SK-N-SH (cell line): ENCODE measurements at regions not wholly inside any gene's neighbourhood (a gene's known extent, or its start where the extent isn't known, plus 50 kb on each side); places are given as distances from the start of the nearest gene placed in this dataset.

Experiments used
- CTCF ChIA-PET: fragments of 300-600, 350-600 bp; formaldehyde crosslinking; extraction: SDS; loops from one replicate; lab custom pipeline; 2021; lab: Yijun Ruan, JAX
- POLR2A ChIA-PET: fragments of 350-600 bp; sonication (Branson Sonifier 250); formaldehyde crosslinking; extraction: SDS; loops from one replicate; lab custom pipeline; 2020; ENCODE audit warnings: antibody characterized with exemption, inconsistent platforms; lab: Yijun Ruan, JAX
- DNase-seq: peaks from one replicate; pipeline ENCODE4 v3.0.0; 2012
- H2AFZ ChIP-seq: fragments of 200-600 bp; sonication (generic); 2 replicates; pipeline ENCODE4 v1.8.1; 2016; ENCODE audit warnings: antibody characterized with exemption, mild to moderate bottlenecking, low read depth
- H3F3A ChIP-seq: fragments of 200-600 bp; sonication (generic); replicated peaks from 2 replicates; pipeline ENCODE3; 2016; ENCODE audit warnings: antibody characterized with exemption, mild to moderate bottlenecking; ENCODE audit not compliant: insufficient read depth
- H3K27ac ChIP-seq, 2 experiments: fragments of 200-500 bp in 1 of 2; fragments of 200-600 bp in 1 of 2; sonication (Bioruptor generic) in 1 of 2; sonication (generic), shearing (Covaris generic) in 1 of 2; 2 replicates each; pipeline versions ENCODE4 v1.5.1 to v1.6.1; 2014 to 2016; ENCODE audit warnings: low read depth in 2 of 2, inconsistent platforms in 1 of 2, low read length in 1 of 2, mild to moderate bottlenecking in 1 of 2, mixed read lengths in 1 of 2
- H3K27me3 ChIP-seq: fragments of 200-600 bp; sonication (generic), shearing (Covaris generic); 2 replicates; pipeline ENCODE4 v1.6.1; 2016; ENCODE audit warnings: mixed run types; ENCODE audit not compliant: insufficient read depth
- H3K36me3 ChIP-seq, 2 experiments: fragments of 200-500 bp in 1 of 2; fragments of 200-600 bp in 1 of 2; sonication (Bioruptor generic) in 1 of 2; sonication (generic) in 1 of 2; replicated peaks in 1 of 2; 2 replicates each; pipeline versions ENCODE3 to v1.5.1; 2014 to 2016; ENCODE audit warnings: low read length in 1 of 2, mild to moderate bottlenecking in 1 of 2; ENCODE audit not compliant: insufficient read depth in 2 of 2, control insufficient read depth in 1 of 2
- H3K4me1 ChIP-seq, 2 experiments: fragments of 200-500 bp in 1 of 2; fragments of 200-600 bp in 1 of 2; sonication (Bioruptor generic) in 1 of 2; sonication (generic), shearing (Covaris generic) in 1 of 2; 2 replicates each; pipeline versions ENCODE4 v1.5.1 to v1.6.1; 2014 to 2016; ENCODE audit warnings: low read depth in 1 of 2, low read length in 1 of 2, mixed run types in 1 of 2; ENCODE audit not compliant: insufficient read depth in 2 of 2, control insufficient read depth in 1 of 2
- H3K4me2 ChIP-seq: fragments of 200-600 bp; sonication (generic), shearing (Covaris generic); 2 replicates; pipeline ENCODE4 v1.6.1; 2017; ENCODE audit warnings: mixed run types
- H3K4me3 ChIP-seq, 2 experiments: fragments of 200-500 bp in 1 of 2; fragments of 200-600 bp in 1 of 2; sonication (Bioruptor generic) in 1 of 2; sonication (generic), shearing (Covaris generic) in 1 of 2; 2 replicates each; pipeline versions ENCODE4 v1.5.1 to v1.8.1; 2014 to 2016; ENCODE audit warnings: low read depth in 2 of 2, inconsistent platforms in 1 of 2, low read length in 1 of 2, mild to moderate bottlenecking in 1 of 2, mixed read lengths in 1 of 2, moderate library complexity in 1 of 2
- H3K79me2 ChIP-seq: fragments of 200-600 bp; sonication (generic); 2 replicates; pipeline ENCODE4 v1.8.1; 2017; ENCODE audit warnings: mild to moderate bottlenecking; ENCODE audit not compliant: insufficient read depth
- H3K9ac ChIP-seq: fragments of 200-600 bp; sonication (generic); 2 replicates; pipeline ENCODE4 v1.6.1; 2017; ENCODE audit warnings: mixed run types
- H3K9me2 ChIP-seq: fragments of 200-600 bp; sonication (generic); 2 replicates; pipeline ENCODE4 v1.6.1; 2017; ENCODE audit warnings: mixed run types
- H3K9me3 ChIP-seq: fragments of 200-600 bp; sonication (generic); 2 replicates; pipeline ENCODE4 v1.6.1; 2017; ENCODE audit warnings: mixed run types, mild to moderate bottlenecking, moderate library complexity
- H4K20me1 ChIP-seq: fragments of 200-600 bp; sonication (generic); 2 replicates; pipeline ENCODE4 v1.6.1; 2017; ENCODE audit warnings: mild to moderate bottlenecking, mixed run types; ENCODE audit not compliant: insufficient read depth
- CTCF ChIP-seq: fragments of 200-600 bp; sonication (generic); IDR thresholded peaks from 2 replicates; pipeline ENCODE4 v1.6.1; 2017; ENCODE audit warnings: antibody characterized with exemption, mild to moderate bottlenecking, moderate library complexity
- ELF1 ChIP-seq: IDR thresholded peaks from 2 replicates; pipeline ENCODE4 v1.4.0; 2012
- FOSL2 ChIP-seq: IDR thresholded peaks from 2 replicates; pipeline ENCODE4 v1.4.0; 2012; ENCODE audit warnings: low read depth, mild to moderate bottlenecking, moderate library complexity, borderline replicate concordance
- FOXJ3 ChIP-seq: sonication (generic); formaldehyde crosslinking; IDR thresholded peaks from 2 replicates; pipeline ENCODE4 v1.5.1; 2020; ENCODE audit warnings: mild to moderate bottlenecking, missing genetic modification reagents
- FOXM1 ChIP-seq: IDR thresholded peaks from 2 replicates; pipeline ENCODE4 v1.4.0; 2012; ENCODE audit warnings: low read depth, mild to moderate bottlenecking
- GABPA ChIP-seq: IDR thresholded peaks from 2 replicates; pipeline ENCODE4 v1.4.0; 2012; ENCODE audit warnings: low read depth, mild to moderate bottlenecking
- GATA2 ChIP-seq: sonication (generic); formaldehyde crosslinking; IDR thresholded peaks from 2 replicates; pipeline ENCODE4 v1.5.0; 2020; ENCODE audit warnings: mild to moderate bottlenecking, missing genetic modification reagents
- IRF3 ChIP-seq: fragments of 150-350 bp; IDR thresholded peaks from 2 replicates; pipeline ENCODE4 v1.6.1; 2016; ENCODE audit warnings: mild to moderate bottlenecking, low read depth, low read length
- MXI1 ChIP-seq: IDR thresholded peaks from 2 replicates; pipeline ENCODE4 v1.6.1; 2012; ENCODE audit warnings: mild to moderate bottlenecking, low read depth, low read length, improper control_type of control experiment
- NFIC ChIP-seq: IDR thresholded peaks from 2 replicates; pipeline ENCODE4 v1.4.0; 2012; ENCODE audit warnings: borderline replicate concordance
- NRF1 ChIP-seq: IDR thresholded peaks from 2 replicates; pipeline ENCODE4 v1.6.1; 2012; ENCODE audit warnings: low read depth, mild to moderate bottlenecking, low read length
- PBX3 ChIP-seq: IDR thresholded peaks from 2 replicates; pipeline ENCODE4; 2012
- POLR2AphosphoS5 ChIP-seq: IDR thresholded peaks from 2 replicates; pipeline ENCODE4 v1.6.1; 2012; ENCODE audit warnings: low read depth, low read length
- REST ChIP-seq: IDR thresholded peaks from 2 replicates; pipeline ENCODE4 v1.6.1; 2012; ENCODE audit warnings: mild to moderate bottlenecking, low read depth, low read length, moderate library complexity
- RFX5 ChIP-seq: IDR thresholded peaks from 2 replicates; pipeline ENCODE4 v1.6.1; 2012; ENCODE audit warnings: mild to moderate bottlenecking, improper control_type of control experiment, low read length
- RXRA ChIP-seq: IDR thresholded peaks from 2 replicates; pipeline ENCODE4 v1.4.0; 2012; ENCODE audit warnings: low read depth, mild to moderate bottlenecking, borderline replicate concordance
- SIN3A ChIP-seq: IDR thresholded peaks from 2 replicates; pipeline ENCODE4 v1.6.1; 2012; ENCODE audit warnings: low read depth, mild to moderate bottlenecking, low read length, moderate library complexity, borderline replicate concordance
- TCF12 ChIP-seq: IDR thresholded peaks from 2 replicates; pipeline ENCODE4 v1.4.0; 2012
- USF1 ChIP-seq: IDR thresholded peaks from 2 replicates; pipeline ENCODE4 v1.4.0; 2012; ENCODE audit warnings: low read depth, borderline replicate concordance
- YY1 ChIP-seq: IDR thresholded peaks from 2 replicates; pipeline ENCODE4 v1.4.0; 2012; ENCODE audit warnings: low read depth, mild to moderate bottlenecking
- WGBS: methylation state at CpG from one replicate; pipeline ENCODE4 v1.1.6; 2017; ENCODE audit warnings: low lambda C conversion rate; 5-methylcytosine and 5-hydroxymethylcytosine counted together

GRCh38 chr6:140230282-140230681 is 855.8 kb upstream of the CITED2 start:
- Histone ChIP-seq H3K27ac (no peak overlapping the region), H3K9me2 (no peaks in the 10 kb centered on the region), H3K9me3 (0 out of 2 replicates have a peak, but pooled peaks cover 5% of the 10 kb centered on the region), H3K27me3 (no peaks in the 10 kb centered on the region), H3F3A (peaks cover 19% of the 10 kb centered on the region), H3K79me2 (no peaks in the 10 kb centered on the region), H3K4me1 (peaks cover under 1 to 14% of the 10 kb centered on the region in 2 experiments; a peak in 2 of 4 replicates), H3K4me3 (no peak overlapping the region), H3K9ac (no peak overlapping the region), H4K20me1 (no peaks in the 10 kb centered on the region), H2AFZ (no peak overlapping the region), H3K36me3 (no peaks in the 10 kb centered on the region), H3K4me2 (no peak overlapping the region)
- TF ChIP-seq NFIC, result no peak
- TF ChIP-seq GABPA, result no peak
- TF ChIP-seq ELF1, result no peak
- TF ChIP-seq POLR2AphosphoS5, result no peak
- no peak for TF ChIP-seq RXRA
- no peak for TF ChIP-seq TCF12
- no peak for TF ChIP-seq YY1
- TF ChIP-seq CTCF, result no peak
- TF ChIP-seq REST, result no peak
- TF ChIP-seq GATA2 (CRISPR knock-in tag), result no peak
- TF ChIP-seq IRF3, result no peak
- no peak for TF ChIP-seq RFX5
- no peak for TF ChIP-seq SIN3A
- no peak for TF ChIP-seq NRF1
- no peak for TF ChIP-seq FOXJ3 (CRISPR knock-in tag)
- no peak for TF ChIP-seq FOSL2
- no peak for TF ChIP-seq PBX3
- TF ChIP-seq FOXM1, result no peak
- no peak for TF ChIP-seq MXI1
- TF ChIP-seq USF1, result no peak
- ChIA-PET POLR2A (no interaction called here), CTCF (no interaction called here)
- DNase-seq, result no peak
- 26% methylated on average over 2 of the region's 2 CpGs for WGBS
